ENCODE measurements at regions not wholly inside any gene's neighbourhood (a gene's known extent, or its start where the extent isn't known, plus 50 kb on each side); places are given as distances from the start of the nearest gene placed in this dataset.

DNA sequence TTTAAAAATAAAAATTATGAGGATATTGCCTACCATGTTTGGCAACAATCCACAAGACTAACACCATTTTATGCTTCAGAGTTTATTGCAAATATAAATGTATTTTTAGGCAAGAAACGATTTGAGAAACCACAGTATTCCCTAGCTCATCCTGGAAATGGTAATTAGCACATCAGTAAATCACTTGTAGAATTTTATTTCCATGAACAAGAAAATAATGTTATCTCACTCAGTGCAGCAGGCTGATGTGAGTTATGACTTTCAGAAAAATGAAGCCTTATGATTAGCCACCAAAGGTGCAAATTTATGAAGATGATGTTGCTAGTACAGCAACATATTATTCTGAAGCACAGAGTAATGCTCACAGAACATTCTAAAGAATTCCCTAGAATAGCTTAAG, 127.7 kb upstream of the GJE1 start:
- H3K4me3 Mint-ChIP-seq (ENCODE audit: unreplicated experiment), result no peak overlapping the region
- H3K36me3 Mint-ChIP-seq (ENCODE audit: unreplicated experiment), result no peaks in the 10 kb centered on the region
- H3K27ac Mint-ChIP-seq (ENCODE audit: unreplicated experiment), result no peak overlapping the region
- TF ChIP-seq, protein P1, sequence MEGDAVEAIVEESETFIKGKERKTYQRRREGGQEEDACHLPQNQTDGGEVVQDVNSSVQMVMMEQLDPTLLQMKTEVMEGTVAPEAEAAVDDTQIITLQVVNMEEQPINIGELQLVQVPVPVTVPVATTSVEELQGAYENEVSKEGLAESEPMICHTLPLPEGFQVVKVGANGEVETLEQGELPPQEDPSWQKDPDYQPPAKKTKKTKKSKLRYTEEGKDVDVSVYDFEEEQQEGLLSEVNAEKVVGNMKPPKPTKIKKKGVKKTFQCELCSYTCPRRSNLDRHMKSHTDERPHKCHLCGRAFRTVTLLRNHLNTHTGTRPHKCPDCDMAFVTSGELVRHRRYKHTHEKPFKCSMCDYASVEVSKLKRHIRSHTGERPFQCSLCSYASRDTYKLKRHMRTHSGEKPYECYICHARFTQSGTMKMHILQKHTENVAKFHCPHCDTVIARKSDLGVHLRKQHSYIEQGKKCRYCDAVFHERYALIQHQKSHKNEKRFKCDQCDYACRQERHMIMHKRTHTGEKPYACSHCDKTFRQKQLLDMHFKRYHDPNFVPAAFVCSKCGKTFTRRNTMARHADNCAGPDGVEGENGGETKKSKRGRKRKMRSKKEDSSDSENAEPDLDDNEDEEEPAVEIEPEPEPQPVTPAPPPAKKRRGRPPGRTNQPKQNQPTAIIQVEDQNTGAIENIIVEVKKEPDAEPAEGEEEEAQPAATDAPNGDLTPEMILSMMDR (IDR thresholded peaks at IDR 0.05), result no peak
- H3K27me3 Mint-ChIP-seq (ENCODE audit: unreplicated experiment), result no peaks in the 10 kb centered on the region
- peaks cover 8% of the 10 kb centered on the region for H3K4me1 Mint-ChIP-seq (ENCODE audit: unreplicated experiment)
- H3K9me3 Mint-ChIP-seq (ENCODE audit: unreplicated experiment), result peaks cover 10% of the 10 kb centered on the region
- DNase-seq (ENCODE audit: extremely low spot score, unreplicated experiment), result no peak

DNA sequence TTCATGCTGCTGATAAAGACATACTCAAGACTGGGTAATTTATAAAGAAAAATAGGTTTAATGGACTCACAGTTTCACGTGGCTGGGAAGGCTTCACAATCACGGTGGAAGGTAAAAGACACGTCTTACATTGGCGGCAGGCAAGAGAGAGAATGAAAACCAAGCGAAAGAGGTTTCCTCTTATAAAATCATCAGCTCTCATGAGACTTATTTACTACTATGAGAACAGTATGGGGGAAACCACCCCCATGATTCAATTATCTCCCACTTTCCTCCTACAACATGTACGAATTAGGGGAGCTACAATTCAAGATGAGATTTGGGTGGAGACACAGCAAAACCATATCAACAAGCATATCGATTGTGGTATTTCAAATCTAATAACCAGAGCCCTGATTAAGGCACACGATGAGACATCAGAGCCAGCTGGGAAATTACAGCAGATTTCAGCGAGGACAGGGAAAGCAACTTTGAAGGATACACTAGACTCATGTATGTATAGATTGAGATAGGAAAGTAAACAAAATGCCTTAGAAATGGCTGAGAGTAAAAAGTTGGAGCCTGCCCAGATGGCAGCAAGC, 129.8 kb upstream of the GJE1 start:
- Mint-ChIP-seq H3K4me3 (ENCODE audit: unreplicated experiment) (no peak overlapping the region), H3K27ac (ENCODE audit: unreplicated experiment) (no peak overlapping the region), H3K4me1 (ENCODE audit: unreplicated experiment) (no peaks in the 10 kb centered on the region), H3K27me3 (ENCODE audit: unreplicated experiment) (no peaks in the 10 kb centered on the region), H3K36me3 (ENCODE audit: unreplicated experiment) (peaks cover 8% of the 10 kb centered on the region), H3K9me3 (ENCODE audit: unreplicated experiment) (peaks cover 23% of the 10 kb centered on the region)
- no peak for DNase-seq (ENCODE audit: extremely low spot score, unreplicated experiment)
- TF ChIP-seq, protein P1 (IDR thresholded peaks at IDR 0.05), result no peak

DNA sequence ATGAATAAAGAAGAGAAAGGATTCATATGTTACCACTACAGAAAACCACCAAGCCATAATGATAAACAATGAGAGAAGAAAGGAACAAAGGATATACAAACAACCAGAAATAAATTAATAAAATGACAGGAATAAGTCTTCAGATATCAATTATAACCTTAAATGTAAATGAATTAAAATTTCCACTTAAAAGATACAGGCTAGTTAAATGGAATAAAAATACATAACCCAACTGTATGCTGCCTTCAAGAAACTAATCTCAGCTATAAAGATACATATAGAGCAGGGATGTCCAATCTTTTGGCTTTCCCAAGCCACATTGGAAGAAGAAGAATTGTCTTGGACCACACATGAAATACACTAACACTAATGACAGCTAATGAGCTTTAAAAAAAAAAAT, 135.9 kb upstream of the GJE1 start:
- no peak for DNase-seq (ENCODE audit: extremely low spot score, unreplicated experiment)
- no peaks in the 10 kb centered on the region for H3K27me3 Mint-ChIP-seq (ENCODE audit: unreplicated experiment)
- TF ChIP-seq, protein P1 (IDR thresholded peaks at IDR 0.05), result no peak
- H3K9me3 Mint-ChIP-seq (ENCODE audit: unreplicated experiment), result peaks cover 41% of the 10 kb centered on the region
- H3K36me3 Mint-ChIP-seq (ENCODE audit: unreplicated experiment), result peaks cover 16% of the 10 kb centered on the region
- H3K4me3 Mint-ChIP-seq (ENCODE audit: unreplicated experiment), result no peak overlapping the region
- no peaks in the 10 kb centered on the region for H3K4me1 Mint-ChIP-seq (ENCODE audit: unreplicated experiment)
- H3K27ac Mint-ChIP-seq (ENCODE audit: unreplicated experiment), result no peak overlapping the region

DNA sequence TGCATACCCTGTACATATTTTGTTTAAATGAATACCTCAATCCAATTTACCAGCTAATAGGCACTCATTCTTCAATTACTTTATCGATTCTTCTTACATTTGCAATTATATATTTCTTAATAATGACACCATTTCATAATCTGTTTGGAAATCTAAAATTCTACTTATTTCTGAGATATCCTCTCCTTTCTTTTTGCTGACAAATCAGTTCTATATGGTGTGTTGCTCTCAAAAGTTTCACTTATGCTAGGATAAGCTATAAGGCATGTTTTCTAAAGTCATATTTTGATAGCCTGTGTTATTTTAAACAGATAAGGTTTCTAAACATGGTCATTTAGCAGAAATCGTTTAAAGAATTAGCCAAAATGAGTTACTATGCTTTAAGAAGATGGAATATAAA, 140.6 kb upstream of the GJE1 start:
- no peak overlapping the region for H3K27ac Mint-ChIP-seq (ENCODE audit: unreplicated experiment)
- TF ChIP-seq, protein P1 (IDR thresholded peaks at IDR 0.05), result no peak
- peaks cover 11% of the 10 kb centered on the region for H3K4me1 Mint-ChIP-seq (ENCODE audit: unreplicated experiment)
- no peaks in the 10 kb centered on the region for H3K27me3 Mint-ChIP-seq (ENCODE audit: unreplicated experiment)
- peaks cover 5% of the 10 kb centered on the region for H3K36me3 Mint-ChIP-seq (ENCODE audit: unreplicated experiment)
- no peak overlapping the region for H3K4me3 Mint-ChIP-seq (ENCODE audit: unreplicated experiment)
- H3K9me3 Mint-ChIP-seq (ENCODE audit: unreplicated experiment), result peaks cover 12% of the 10 kb centered on the region
- DNase-seq (ENCODE audit: extremely low spot score, unreplicated experiment), result no peak

DNA sequence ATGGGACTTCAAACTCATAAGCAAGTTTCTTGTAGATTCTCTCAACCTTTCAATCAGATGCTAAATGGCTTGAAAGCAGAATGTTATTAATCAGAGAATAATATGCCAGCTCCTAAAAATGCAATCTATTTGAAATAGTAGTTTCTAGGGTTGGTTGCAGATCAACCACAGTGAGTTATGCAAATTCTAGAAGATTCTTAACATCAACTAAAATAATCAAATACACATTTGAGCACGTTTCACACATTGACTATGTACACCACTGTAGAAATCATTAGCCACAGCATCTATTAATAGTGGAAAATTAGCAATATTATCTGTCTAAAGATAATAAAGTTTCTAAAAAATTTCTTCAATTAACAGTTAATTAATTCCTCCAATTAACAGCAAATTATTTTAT, 141.9 kb upstream of the GJE1 start:
- DNase-seq (ENCODE audit: extremely low spot score, unreplicated experiment), result no peak
- Mint-ChIP-seq H3K4me3 (ENCODE audit: unreplicated experiment) (no peak overlapping the region), H3K36me3 (ENCODE audit: unreplicated experiment) (no peaks in the 10 kb centered on the region), H3K27ac (ENCODE audit: unreplicated experiment) (no peak overlapping the region), H3K9me3 (ENCODE audit: unreplicated experiment) (peaks cover 3% of the 10 kb centered on the region), H3K4me1 (ENCODE audit: unreplicated experiment) (peaks cover 11% of the 10 kb centered on the region), H3K27me3 (ENCODE audit: unreplicated experiment) (no peaks in the 10 kb centered on the region)
- TF ChIP-seq, protein P1 (IDR thresholded peaks at IDR 0.05), result no peak

Data from osteocyte (in vitro differentiated cells).